ENCODE measurements at regions not wholly inside any gene's neighbourhood (a gene's known extent, or its start where the extent isn't known, plus 50 kb on each side); places are given as distances from the start of the nearest gene placed in this dataset.
A peak's percentile ranks its signal among the peaks of the same experiment; 100 is the strongest.

- no peaks in the 10 kb centered on the region for H3K9me3 ChIP-seq (ENCODE audit: control insufficient read depth in 2 of 2, low read length in 2 of 2)
- DNase-seq, result no peak
- H3K27ac Mint-ChIP-seq, result no peak overlapping the region
- no peaks in the 10 kb centered on the region for H3K27me3 ChIP-seq (ENCODE audit: control insufficient read depth, insufficient read depth, low read length)
- no peak overlapping the region for H3K27ac ChIP-seq (ENCODE audit: insufficient read depth, low read length, poor library complexity, severe bottlenecking)
- peaks cover 0 to 3% (median 0%) of the 10 kb centered on the region in 7 donors for H3K9me3 Mint-ChIP-seq
- H3K36me3 ChIP-seq (ENCODE audit: control insufficient read depth, insufficient read depth, low read length), result no peaks in the 10 kb centered on the region
- H3K36me3 Mint-ChIP-seq, result no peaks in the 10 kb centered on the region
- no peak overlapping the region for H3K4me3 ChIP-seq (ENCODE audit: low read depth, low read length)
- H3K4me1 ChIP-seq (ENCODE audit: control insufficient read depth, insufficient read depth, low read length, poor library complexity, severe bottlenecking), result no peaks in the 10 kb centered on the region
- H3K27me3 Mint-ChIP-seq, result peaks cover 6% of the 10 kb centered on the region
- H3K4me3 Mint-ChIP-seq, result no peak overlapping the region
- ATAC-seq (ENCODE audit: low read depth in 2 of 2), result no peak
- H3K4me1 Mint-ChIP-seq, result no peaks in the 10 kb centered on the region
These were observed 74.1 kb upstream of the TCF21 start for GRCh38 chr6:133814797-133815196.

GRCh38 chr6:133815313-133815712 is 73.6 kb upstream of the TCF21 start:
- no peak overlapping the region for H3K4me3 ChIP-seq (ENCODE audit: low read depth, low read length)
- no peak overlapping the region for H3K27ac Mint-ChIP-seq

GRCh38 chr6:133816171-133816570 is 72.7 kb upstream of the TCF21 start:
- Mint-ChIP-seq H3K27ac (no peak overlapping the region), H3K27me3 (peaks cover 6% of the 10 kb centered on the region), H3K4me3 (no peak overlapping the region), H3K36me3 (no peaks in the 10 kb centered on the region), H3K4me1 (no peaks in the 10 kb centered on the region), H3K9me3 (peaks cover 0 to 3% (median 0%) of the 10 kb centered on the region in 7 donors)
- Histone ChIP-seq H3K9me3 (ENCODE audit: control insufficient read depth in 2 of 2, low read length in 2 of 2) (no peaks in the 10 kb centered on the region), H3K27ac (ENCODE audit: insufficient read depth, low read length, poor library complexity, severe bottlenecking) (no peak overlapping the region), H3K4me1 (ENCODE audit: control insufficient read depth, insufficient read depth, low read length, poor library complexity, severe bottlenecking) (no peaks in the 10 kb centered on the region), H3K4me3 (ENCODE audit: low read depth, low read length) (no peak overlapping the region), H3K36me3 (ENCODE audit: control insufficient read depth, insufficient read depth, low read length) (no peaks in the 10 kb centered on the region), H3K27me3 (ENCODE audit: control insufficient read depth, insufficient read depth, low read length) (no peaks in the 10 kb centered on the region)
- DNase-seq, result no peak
- no peak for ATAC-seq (ENCODE audit: low read depth in 2 of 2)

More at GRCh38 chr6:133815313-133815712, 73.6 kb upstream of the TCF21 start:
- no peak for DNase-seq
- Histone ChIP-seq H3K36me3 (ENCODE audit: control insufficient read depth, insufficient read depth, low read length) (no peaks in the 10 kb centered on the region), H3K27me3 (ENCODE audit: control insufficient read depth, insufficient read depth, low read length) (no peaks in the 10 kb centered on the region), H3K27ac (ENCODE audit: insufficient read depth, low read length, poor library complexity, severe bottlenecking) (no peak overlapping the region), H3K4me1 (ENCODE audit: control insufficient read depth, insufficient read depth, low read length, poor library complexity, severe bottlenecking) (no peaks in the 10 kb centered on the region), H3K9me3 (ENCODE audit: control insufficient read depth in 2 of 2, low read length in 2 of 2) (no peaks in the 10 kb centered on the region)
- H3K27me3 Mint-ChIP-seq, result peaks cover 6% of the 10 kb centered on the region
- H3K4me3 Mint-ChIP-seq, result no peak overlapping the region
- H3K4me1 Mint-ChIP-seq, result no peaks in the 10 kb centered on the region
- peaks cover 0 to 3% (median 0%) of the 10 kb centered on the region in 7 donors for H3K9me3 Mint-ChIP-seq
- ATAC-seq (ENCODE audit: low read depth in 2 of 2), result no peak
- H3K36me3 Mint-ChIP-seq, result no peaks in the 10 kb centered on the region

GRCh38 chr6:133817460-133818047 is 71.4 kb upstream of the TCF21 start:
- Histone ChIP-seq H3K27me3 (ENCODE audit: control insufficient read depth, insufficient read depth, low read length) (no peaks in the 10 kb centered on the region), H3K4me3 (ENCODE audit: low read depth, low read length) (no peak overlapping the region), H3K36me3 (ENCODE audit: control insufficient read depth, insufficient read depth, low read length) (no peaks in the 10 kb centered on the region), H3K9me3 (ENCODE audit: control insufficient read depth in 2 of 2, low read length in 2 of 2) (no peaks in the 10 kb centered on the region), H3K4me1 (ENCODE audit: control insufficient read depth, insufficient read depth, low read length, poor library complexity, severe bottlenecking) (no peaks in the 10 kb centered on the region), H3K27ac (ENCODE audit: insufficient read depth, low read length, poor library complexity, severe bottlenecking) (no peak overlapping the region)
- H3K36me3 Mint-ChIP-seq, result no peaks in the 10 kb centered on the region
- H3K27ac Mint-ChIP-seq, result no peak overlapping the region
- H3K27me3 Mint-ChIP-seq, result no peaks in the 10 kb centered on the region
- peaks cover 0 to 1% (median 0%) of the 10 kb centered on the region in 7 donors for H3K9me3 Mint-ChIP-seq
- no peaks in the 10 kb centered on the region for H3K4me1 Mint-ChIP-seq
- no peak overlapping the region for H3K4me3 Mint-ChIP-seq
- ATAC-seq (ENCODE audit: low read depth in 2 of 2), result no peak
- DNase-seq, result peak in 1 of 3 donors; percentile 27

- Mint-ChIP-seq H3K9me3 (peaks cover 0 to 1% (median 0%) of the 10 kb centered on the region in 7 donors), H3K4me1 (no peaks in the 10 kb centered on the region), H3K4me3 (no peak overlapping the region), H3K27ac (no peak overlapping the region), H3K36me3 (no peaks in the 10 kb centered on the region), H3K27me3 (no peaks in the 10 kb centered on the region)
- Histone ChIP-seq H3K4me1 (ENCODE audit: control insufficient read depth, insufficient read depth, low read length, poor library complexity, severe bottlenecking) (no peaks in the 10 kb centered on the region), H3K36me3 (ENCODE audit: control insufficient read depth, insufficient read depth, low read length) (no peaks in the 10 kb centered on the region), H3K9me3 (ENCODE audit: control insufficient read depth in 2 of 2, low read length in 2 of 2) (no peaks in the 10 kb centered on the region), H3K4me3 (ENCODE audit: low read depth, low read length) (no peak overlapping the region), H3K27ac (ENCODE audit: insufficient read depth, low read length, poor library complexity, severe bottlenecking) (no peak overlapping the region), H3K27me3 (ENCODE audit: control insufficient read depth, insufficient read depth, low read length) (no peaks in the 10 kb centered on the region)
- DNase-seq, result no peak
- no peak for ATAC-seq (ENCODE audit: low read depth in 2 of 2)
These were observed 70.6 kb upstream of the TCF21 start for GRCh38 chr6:133818320-133818719.

- no peaks in the 10 kb centered on the region for H3K27me3 ChIP-seq (ENCODE audit: control insufficient read depth, insufficient read depth, low read length)
- no peak overlapping the region for H3K4me3 ChIP-seq (ENCODE audit: low read depth, low read length)
- no peaks in the 10 kb centered on the region for H3K9me3 ChIP-seq (ENCODE audit: control insufficient read depth in 2 of 2, low read length in 2 of 2)
- Mint-ChIP-seq H3K9me3 (peaks cover 0 to 1% (median 0%) of the 10 kb centered on the region in 7 donors), H3K36me3 (no peaks in the 10 kb centered on the region), H3K4me3 (no peak overlapping the region), H3K4me1 (no peaks in the 10 kb centered on the region), H3K27me3 (no peaks in the 10 kb centered on the region), H3K27ac (no peak overlapping the region)
- no peaks in the 10 kb centered on the region for H3K4me1 ChIP-seq (ENCODE audit: control insufficient read depth, insufficient read depth, low read length, poor library complexity, severe bottlenecking)
- no peak overlapping the region for H3K27ac ChIP-seq (ENCODE audit: insufficient read depth, low read length, poor library complexity, severe bottlenecking)
- H3K36me3 ChIP-seq (ENCODE audit: control insufficient read depth, insufficient read depth, low read length), result no peaks in the 10 kb centered on the region
- no peak for DNase-seq
- no peak for ATAC-seq (ENCODE audit: low read depth in 2 of 2)
These were observed 68.7 kb upstream of the TCF21 start for GRCh38 chr6:133820208-133820607.

- Histone ChIP-seq H3K36me3 (ENCODE audit: control insufficient read depth, insufficient read depth, low read length) (no peaks in the 10 kb centered on the region), H3K4me3 (ENCODE audit: low read depth, low read length) (no peak overlapping the region), H3K27ac (ENCODE audit: insufficient read depth, low read length, poor library complexity, severe bottlenecking) (no peak overlapping the region), H3K9me3 (ENCODE audit: control insufficient read depth in 2 of 2, low read length in 2 of 2) (peaks cover 0 to 2% of the 10 kb centered on the region in 2 experiments), H3K4me1 (ENCODE audit: control insufficient read depth, insufficient read depth, low read length, poor library complexity, severe bottlenecking) (no peaks in the 10 kb centered on the region), H3K27me3 (ENCODE audit: control insufficient read depth, insufficient read depth, low read length) (peaks cover 2% of the 10 kb centered on the region)
- Mint-ChIP-seq H3K4me1 (no peaks in the 10 kb centered on the region), H3K27ac (no peak overlapping the region), H3K4me3 (no peak overlapping the region), H3K27me3 (no peaks in the 10 kb centered on the region), H3K36me3 (no peaks in the 10 kb centered on the region), H3K9me3 (peaks cover 0 to 6% (median 0%) of the 10 kb centered on the region in 7 donors)
- DNase-seq (no peak), ATAC-seq (ENCODE audit: low read depth in 2 of 2) (no peak)
These were observed 61.1 kb upstream of the TCF21 start for GRCh38 chr6:133827766-133828165.

- H3K4me3 Mint-ChIP-seq, result no peak overlapping the region
- no peaks in the 10 kb centered on the region for H3K36me3 Mint-ChIP-seq
- no peak overlapping the region for H3K27ac ChIP-seq (ENCODE audit: insufficient read depth, low read length, poor library complexity, severe bottlenecking)
These were observed 55.0 kb upstream of the TCF21 start for GRCh38 chr6:133833949-133834359.

More at GRCh38 chr6:133833949-133834359, 55.0 kb upstream of the TCF21 start:
- Mint-ChIP-seq H3K27me3 (no peaks in the 10 kb centered on the region), H3K4me1 (peaks cover 0 to 8% (median 1%) of the 10 kb centered on the region in 4 donors), H3K27ac (peak overlapping the region in 1 of 3 donors; percentile 17), H3K9me3 (no peaks in the 10 kb centered on the region)
- peaks cover 5% of the 10 kb centered on the region for H3K27me3 ChIP-seq (ENCODE audit: control insufficient read depth, insufficient read depth, low read length)
- peaks cover 3% of the 10 kb centered on the region for H3K4me1 ChIP-seq (ENCODE audit: control insufficient read depth, insufficient read depth, low read length, poor library complexity, severe bottlenecking)
- H3K4me3 ChIP-seq (ENCODE audit: low read depth, low read length), result no peak overlapping the region
- DNase-seq (no peak), ATAC-seq (ENCODE audit: low read depth in 2 of 2) (no peak)
- H3K9me3 ChIP-seq (ENCODE audit: control insufficient read depth in 2 of 2, low read length in 2 of 2), result no peaks in the 10 kb centered on the region
- no peaks in the 10 kb centered on the region for H3K36me3 ChIP-seq (ENCODE audit: control insufficient read depth, insufficient read depth, low read length)
